ENCODE measurements at regions not wholly inside any gene's neighbourhood (a gene's known extent, or its start where the extent isn't known, plus 50 kb on each side); places are given as distances from the start of the nearest gene placed in this dataset.

- H3K9me3 ChIP-seq (replicated peaks in 1 of 3): no peaks in the 10 kb centered on the region
- H3K4me3 ChIP-seq: no peak overlapping the region
- peaks cover 0 to 7% of the 10 kb centered on the region in 2 donors for H3K36me3 ChIP-seq (replicated peaks in 1 of 2)
These were observed 61.1 kb downstream of the IRAG1 start for GRCh38 chr11:10632483-10632882.

GRCh38 chr11:10631761-10632160 lies 61.8 kb downstream of the IRAG1 start:
- WGBS, 4 donors: 92 to 97% (median 96%) methylated on average over 5 of the region's 5 CpGs
- Histone ChIP-seq H3K27me3 (no peaks in the 10 kb centered on the region), H3K9me3 (replicated peaks in 1 of 3) (no peaks in the 10 kb centered on the region), H3K4me3 (no peak overlapping the region), H3K27ac (no peak overlapping the region), H3K36me3 (replicated peaks in 1 of 2) (peaks cover 0 to 7% of the 10 kb centered on the region in 2 donors), H3K4me1 (replicated peaks in 1 of 2) (no peaks in the 10 kb centered on the region)
- intact Hi-C loops (cut with DNase I): no loop called here
- peak in 3 of 7 donors; percentile 3 to 35 (median 7) for DNase-seq
- TF ChIP-seq CTCF (IDR thresholded peaks at IDR 0.05) (no peak), POLR2A (IDR thresholded peaks at IDR 0.05) (no peak)

More at GRCh38 chr11:10632483-10632882, 61.1 kb downstream of the IRAG1 start:
- no peak for TF ChIP-seq POLR2A (IDR thresholded peaks at IDR 0.05)
- no peak for TF ChIP-seq CTCF (IDR thresholded peaks at IDR 0.05)
- Histone ChIP-seq H3K4me1 (replicated peaks in 1 of 2) (no peaks in the 10 kb centered on the region), H3K27ac (no peak overlapping the region), H3K27me3 (no peaks in the 10 kb centered on the region)
- peak in 2 of 7 donors; percentile 1 to 4 for DNase-seq
- intact Hi-C loops (cut with DNase I): no loop called here
- 83 to 97% (median 87%) methylated on average over 5 of the region's 5 CpGs for WGBS, 4 donors

GRCh38 chr11:10629411-10630002 lies 61.0 kb upstream of the LYVE1 start:
- WGBS, 4 donors: 84 to 94% (median 92%) methylated on average over 4 to 13 of the region's 13 CpGs
- peak in 2 of 7 donors; percentile 9 to 13 for DNase-seq
- H3K36me3 ChIP-seq (replicated peaks in 1 of 2): peaks cover 0 to 7% of the 10 kb centered on the region in 2 donors
- H3K9me3 ChIP-seq (replicated peaks in 1 of 3): no peaks in the 10 kb centered on the region
- no peak for TF ChIP-seq POLR2A (IDR thresholded peaks at IDR 0.05)
- no peak overlapping the region for H3K4me3 ChIP-seq
- H3K27ac ChIP-seq: no peak overlapping the region
- H3K27me3 ChIP-seq: no peaks in the 10 kb centered on the region
- peaks cover 19 to 22% of the 10 kb centered on the region in 2 donors for H3K4me1 ChIP-seq (replicated peaks in 1 of 2)
- intact Hi-C loops (cut with DNase I): loop anchor here in 1 of 2 donors (5.0 kb wide), 1 partner anchor 103 kb away; no protein-coding TSS in a partner anchor

GRCh38 chr11:10628508-10629236 lies 60.2 kb upstream of the LYVE1 start:
- TF ChIP-seq POLR2A (IDR thresholded peaks at IDR 0.05): no peak
- TF ChIP-seq CTCF (IDR thresholded peaks at IDR 0.05): no peak
- H3K4me3 ChIP-seq: no peak overlapping the region
- H3K27me3 ChIP-seq: no peaks in the 10 kb centered on the region
- 91 to 97% (median 93%) methylated on average over 9 to 10 of the region's 10 CpGs for WGBS, 4 donors
- intact Hi-C loops (cut with DNase I): loop anchor here in 1 of 2 donors (5.0 kb wide), 1 partner anchor 104 kb away; no protein-coding TSS in a partner anchor
- H3K27ac ChIP-seq: no peak overlapping the region
- peak in 2 of 7 donors; percentile 10 to 18 for DNase-seq
- peaks cover 22 to 27% of the 10 kb centered on the region in 2 donors for H3K4me1 ChIP-seq (replicated peaks in 1 of 2)
- no peaks in the 10 kb centered on the region for H3K9me3 ChIP-seq (replicated peaks in 1 of 3)
- H3K36me3 ChIP-seq (replicated peaks in 1 of 2): peaks cover 0 to 3% of the 10 kb centered on the region in 2 donors
